A549 (cell line): ENCODE measurements at regions not wholly inside any gene's neighbourhood (a gene's known extent, or its start where the extent isn't known, plus 50 kb on each side); places are given as distances from the start of the nearest gene placed in this dataset.

Experiments used
- ATAC-seq, 2 experiments: fragments of 200-7000 bp in 1 of 2; fragments of >200 bp in 1 of 2; cut with Nextera tagmentation in 1 of 2; cut with Tn5 transposase in 1 of 2; 3 replicates each; pipeline versions ENCODE4 v1.8.0 to v1.9.1; 2018 to 2020; ENCODE audit warnings: mild to moderate bottlenecking in 1 of 2, moderate library complexity in 1 of 2
- CTCF ChIA-PET: fragments of 300-600 bp; sonication (Branson Sonifier 250); formaldehyde crosslinking; extraction: SDS; loops from one replicate; lab custom pipeline; 2021; ENCODE audit warnings: antibody characterized with exemption, inconsistent platforms; lab: Yijun Ruan, JAX
- POLR2A ChIA-PET: fragments of 350-600 bp; formaldehyde crosslinking; extraction: SDS; loops from one replicate; lab custom pipeline; 2021; ENCODE audit warnings: antibody characterized with exemption, inconsistent platforms; lab: Yijun Ruan, JAX
- DNase-seq, 2 experiments: peaks; one replicate each; pipeline versions ENCODE4 v3.0.0 to v3.0.0-alpha.2; 2011 to 2016; ENCODE audit warnings: low read depth in 1 of 2, low spot score in 1 of 2
- FAIRE-seq: peaks from 2 replicates; lab custom pipeline; 2011; peaks lifted over from hg19 to GRCh38; lab: Jason Lieb, UNC
- H3K27ac ChIP-seq, 2 experiments: fragments of >200 bp; sonication (Bioruptor Twin); formaldehyde crosslinking; 3 replicates each; pipeline ENCODE4 v1.5.1; 2016 to 2017
- H3K4me1 ChIP-seq: fragments of >200 bp; sonication (Bioruptor Twin); formaldehyde crosslinking; 3 replicates; pipeline ENCODE4 v1.6.1; 2016
- H3K4me2 ChIP-seq: fragments of >200 bp; sonication (Bioruptor Twin); formaldehyde crosslinking; 3 replicates; pipeline ENCODE4 v1.6.1; 2016
- H3K4me3 ChIP-seq: fragments of >200 bp; sonication (Bioruptor Twin); formaldehyde crosslinking; 3 replicates; pipeline ENCODE4 v1.5.1; 2016
- H3K9me3 ChIP-seq: fragments of >200 bp; sonication (Bioruptor Twin); formaldehyde crosslinking; 3 replicates; pipeline ENCODE4 v1.6.1; 2016
- BHLHE40 ChIP-seq: IDR thresholded peaks from 2 replicates; pipeline ENCODE4 v1.6.1; 2012; ENCODE audit warnings: low read depth, low read length, inconsistent platforms
- CBX2 ChIP-seq: fragments of 200-600 bp; sonication (generic); IDR thresholded peaks from 2 replicates; pipeline ENCODE4 v1.6.1; 2016; ENCODE audit warnings: low read depth, mild to moderate bottlenecking, borderline replicate concordance
- CBX8 ChIP-seq: fragments of 200-600 bp; sonication (generic); IDR thresholded peaks from 2 replicates; pipeline ENCODE4 v1.6.1; 2016
- CHD2 ChIP-seq: fragments of 150-350 bp; IDR thresholded peaks from 2 replicates; pipeline ENCODE4 v1.6.1; 2014; ENCODE audit warnings: low read length; ENCODE audit not compliant: partially characterized antibody
- CHD4 ChIP-seq: fragments of 200-600 bp; sonication (generic); IDR thresholded peaks from 2 replicates; pipeline ENCODE4 v1.6.1; 2016; ENCODE audit warnings: antibody characterized with exemption, mild to moderate bottlenecking, borderline replicate concordance
- EHF ChIP-seq: fragments of 250-450 bp; sonication (Bioruptor Pico); IDR thresholded peaks from 2 replicates; pipeline ENCODE4 v1.5.0; 2020; ENCODE audit warnings: mild to moderate bottlenecking
- EP300 ChIP-seq, 2 experiments: fragments of >200 bp; sonication (Bioruptor Twin); formaldehyde crosslinking; IDR thresholded peaks; 2 replicates in 1 of 2; 3 replicates in 1 of 2; pipeline ENCODE4 v1.6.1; 2016 to 2017
- FOSB ChIP-seq: fragments of 250-450 bp; sonication (Bioruptor Pico); IDR thresholded peaks from 2 replicates; pipeline ENCODE4 v1.5.0; 2020; ENCODE audit warnings: mild to moderate bottlenecking, moderate library complexity
- GATA3 ChIP-seq: IDR thresholded peaks from 2 replicates; pipeline ENCODE4 v1.6.1; 2012; ENCODE audit warnings: borderline replicate concordance
- JUN ChIP-seq, 2 experiments: fragments of >200 bp; sonication (Bioruptor Twin); formaldehyde crosslinking; IDR thresholded peaks; 2 replicates in 1 of 2; 3 replicates in 1 of 2; pipeline ENCODE4 v1.6.1; 2016 to 2017
- JUNB ChIP-seq: fragments of >200 bp; sonication (Bioruptor Twin); formaldehyde crosslinking; IDR thresholded peaks from 2 replicates; pipeline ENCODE4 v1.6.1; 2016
- KDM1A ChIP-seq: fragments of 200-600 bp; sonication (generic); IDR thresholded peaks from 2 replicates; pipeline ENCODE4 v1.6.1; 2016; ENCODE audit warnings: low read depth, mild to moderate bottlenecking
- MAFK ChIP-seq: fragments of 450-650 bp; IDR thresholded peaks from 2 replicates; pipeline ENCODE4 v1.6.1; 2014; ENCODE audit not compliant: partially characterized antibody
- MYC ChIP-seq: IDR thresholded peaks from 2 replicates; pipeline ENCODE4 v1.6.1; 2012; ENCODE audit warnings: mild to moderate bottlenecking, inconsistent platforms, low read length, improper control_type of control experiment, borderline replicate concordance
- PHF8 ChIP-seq: fragments of 200-600 bp; sonication (generic); IDR thresholded peaks from 2 replicates; pipeline ENCODE4 v1.6.1; 2016; ENCODE audit warnings: low read depth, mild to moderate bottlenecking, antibody characterized with exemption, moderate library complexity, borderline replicate concordance
- POLR2AphosphoS2 ChIP-seq: conservative IDR thresholded peaks from 2 replicates; pipeline ENCODE4 v1.6.1; 2012; ENCODE audit warnings: low read length, improper control_type of control experiment, inconsistent platforms
- RAD21 ChIP-seq, 2 experiments: fragments of >200 bp in 1 of 2; sonication (Bioruptor Twin) in 1 of 2; formaldehyde crosslinking in 1 of 2; IDR thresholded peaks in 1 of 2; conservative IDR thresholded peaks in 1 of 2; 2 replicates in 1 of 2; 3 replicates in 1 of 2; pipeline ENCODE4 v1.6.1; 2012 to 2018; ENCODE audit warnings: inconsistent platforms in 1 of 2
- RARB ChIP-seq: fragments of 250-450 bp; sonication (Bioruptor Pico); IDR thresholded peaks from 2 replicates; pipeline ENCODE4 v1.8.0; 2021; ENCODE audit warnings: mild to moderate bottlenecking, moderate library complexity
- RCOR1 ChIP-seq: fragments of 150-350 bp; IDR thresholded peaks from 2 replicates; pipeline ENCODE4 v1.6.1; 2014; ENCODE audit warnings: antibody characterized with exemption, low read length, low read depth
- RFX5 ChIP-seq: fragments of 450-650 bp; IDR thresholded peaks from 2 replicates; pipeline ENCODE4 v1.7.1; 2014; ENCODE audit warnings: antibody characterized with exemption, mild to moderate bottlenecking, moderate library complexity
- SMC3 ChIP-seq: fragments of >200 bp; sonication (Bioruptor Twin); formaldehyde crosslinking; IDR thresholded peaks from 3 replicates; pipeline ENCODE4 v1.6.1; 2018; ENCODE audit warnings: inconsistent platforms
- TFCP2L1 ChIP-seq: fragments of 250-450 bp; sonication (Bioruptor Pico); IDR thresholded peaks from 2 replicates; pipeline ENCODE4 v1.5.0; 2021; ENCODE audit warnings: mild to moderate bottlenecking
- TP53 ChIP-seq: fragments of 250-450 bp; sonication (Bioruptor Pico); IDR thresholded peaks from 2 replicates; pipeline ENCODE4 v1.5.0; 2021; ENCODE audit warnings: mild to moderate bottlenecking, moderate library complexity
- ZC3H11A ChIP-seq: fragments of 450-650 bp; IDR thresholded peaks from 2 replicates; pipeline ENCODE4 v1.6.1; 2014; ENCODE audit warnings: antibody characterized with exemption, mild to moderate bottlenecking
- ZFP36 ChIP-seq: fragments of 450-650 bp; IDR thresholded peaks from 2 replicates; pipeline ENCODE4 v1.6.1; 2014; ENCODE audit warnings: borderline replicate concordance; ENCODE audit not compliant: partially characterized antibody
- ZSCAN20 ChIP-seq: fragments of 250-450 bp; sonication (Bioruptor Pico); IDR thresholded peaks from 2 replicates; pipeline ENCODE4 v1.8.0; 2022; ENCODE audit warnings: mild to moderate bottlenecking, moderate library complexity
- WGBS: methylation state at CpG from one replicate; pipeline ENCODE4 v1.1.6; 2017; ENCODE audit errors: missing lambda C conversion rate; 5-methylcytosine and 5-hydroxymethylcytosine counted together
- TF ChIP-seq, protein P1 (sequence below): IDR thresholded peaks from 2 replicates; pipeline ENCODE4 v1.6.1; 2012; ENCODE audit warnings: low read depth, borderline replicate concordance
- TF ChIP-seq, protein P2 (sequence below): IDR thresholded peaks from 2 replicates; pipeline ENCODE4 v1.6.1; 2012
- TF ChIP-seq, protein P3 (sequence below): fragments of >200 bp; sonication (Bioruptor Twin); formaldehyde crosslinking; IDR thresholded peaks from 3 replicates; pipeline ENCODE4 v1.5.1; 2016
- TF ChIP-seq, protein P4 (sequence below): fragments of >200 bp; sonication (Bioruptor Twin); formaldehyde crosslinking; IDR thresholded peaks from 3 replicates; pipeline ENCODE4 v1.6.1; 2016

DNA sequence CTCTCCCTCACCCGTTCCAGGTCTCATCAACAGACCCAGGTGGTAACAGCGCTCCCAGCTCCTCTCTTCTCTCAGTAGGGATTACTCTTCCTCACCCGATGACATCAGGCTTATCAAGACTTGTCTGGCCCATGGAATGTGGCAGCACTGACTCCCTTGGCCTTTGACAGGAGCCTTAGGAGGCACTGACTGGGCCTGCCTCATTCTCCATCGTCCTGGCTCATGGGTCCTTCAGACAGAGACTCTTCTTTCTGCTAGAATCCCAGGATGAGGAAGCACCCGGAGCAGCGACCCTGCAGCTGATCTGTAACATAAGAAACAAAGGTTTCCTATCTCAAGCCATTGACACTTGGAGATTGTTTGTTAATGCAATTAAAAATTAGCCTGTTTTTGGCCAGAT lies 1063.6 kb downstream of the TBC1D22A start:
- Histone ChIP-seq H3K4me3 (no peak overlapping the region), H3K4me2 (no peak overlapping the region), H3K9me3 (no peaks in the 10 kb centered on the region), H3K27ac (no peak overlapping the region)
- no peak for ATAC-seq
- CTCF ChIA-PET: no interaction called here
- no peak for DNase-seq
- TF ChIP-seq, protein P1, sequence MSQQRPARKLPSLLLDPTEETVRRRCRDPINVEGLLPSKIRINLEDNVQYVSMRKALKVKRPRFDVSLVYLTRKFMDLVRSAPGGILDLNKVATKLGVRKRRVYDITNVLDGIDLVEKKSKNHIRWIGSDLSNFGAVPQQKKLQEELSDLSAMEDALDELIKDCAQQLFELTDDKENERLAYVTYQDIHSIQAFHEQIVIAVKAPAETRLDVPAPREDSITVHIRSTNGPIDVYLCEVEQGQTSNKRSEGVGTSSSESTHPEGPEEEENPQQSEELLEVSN: no peak
- TF ChIP-seq, all 56 proteins: peak for 0
- POLR2A ChIA-PET: no interaction called here
- 44% methylated on average over 6 of the region's 6 CpGs for WGBS
- H3K4me1 ChIP-seq: no peaks in the 10 kb centered on the region
- no peak for FAIRE-seq

DNA sequence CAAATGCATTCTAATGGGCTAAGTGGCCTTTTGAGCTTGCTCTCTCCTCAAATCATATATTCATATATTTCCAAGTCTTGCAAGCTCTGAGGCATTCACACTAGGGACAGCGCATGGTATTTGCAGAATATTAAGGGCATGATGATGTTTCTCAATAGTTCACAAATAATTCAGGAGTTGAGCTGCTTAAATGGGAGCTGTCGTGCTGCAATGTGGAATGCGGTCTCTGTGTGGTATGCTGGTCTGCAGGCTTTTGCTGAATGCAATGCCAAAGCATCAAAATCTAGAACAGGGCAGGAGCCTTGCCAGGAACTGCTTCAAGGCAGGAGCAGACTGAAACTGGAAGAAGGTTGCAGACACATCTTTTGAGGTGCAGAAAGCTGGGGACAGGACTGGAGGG lies 1060.0 kb downstream of the TBC1D22A start:
- ChIA-PET CTCF (interaction anchor here (1.6 kb wide), 1 partner anchor 21 kb away, joined by 3 read pairs; no protein-coding TSS in a partner anchor), POLR2A (no interaction called here)
- DNase-seq (no peak), ATAC-seq (no peak), FAIRE-seq (no peak)
- H3K4me1 ChIP-seq: no peaks in the 10 kb centered on the region
- TF ChIP-seq JUN (IDR thresholded peaks at IDR 0.05): no peak
- TF ChIP-seq KDM1A: no peak
- no peak for TF ChIP-seq CHD2
- TF ChIP-seq, protein P2, sequence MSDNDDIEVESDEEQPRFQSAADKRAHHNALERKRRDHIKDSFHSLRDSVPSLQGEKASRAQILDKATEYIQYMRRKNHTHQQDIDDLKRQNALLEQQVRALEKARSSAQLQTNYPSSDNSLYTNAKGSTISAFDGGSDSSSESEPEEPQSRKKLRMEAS: no peak
- no peak for TF ChIP-seq TFCP2L1 (CRISPR knock-in tag)
- TF ChIP-seq EP300 (IDR thresholded peaks at IDR 0.05): no peak
- no peak for TF ChIP-seq ZC3H11A
- TF ChIP-seq CHD4: no peak
- TF ChIP-seq GATA3: no peak
- no peak for TF ChIP-seq MAFK
- TF ChIP-seq EHF (CRISPR knock-in tag): no peak
- TF ChIP-seq RCOR1: no peak
- no peak overlapping the region for H3K27ac ChIP-seq
- WGBS: 87% methylated on average over 3 of the region's 3 CpGs
- H3K4me2 ChIP-seq: no peak overlapping the region
- H3K9me3 ChIP-seq: no peaks in the 10 kb centered on the region; the same call in 2 of the 3 replicates
- no peak overlapping the region for H3K4me3 ChIP-seq

DNA sequence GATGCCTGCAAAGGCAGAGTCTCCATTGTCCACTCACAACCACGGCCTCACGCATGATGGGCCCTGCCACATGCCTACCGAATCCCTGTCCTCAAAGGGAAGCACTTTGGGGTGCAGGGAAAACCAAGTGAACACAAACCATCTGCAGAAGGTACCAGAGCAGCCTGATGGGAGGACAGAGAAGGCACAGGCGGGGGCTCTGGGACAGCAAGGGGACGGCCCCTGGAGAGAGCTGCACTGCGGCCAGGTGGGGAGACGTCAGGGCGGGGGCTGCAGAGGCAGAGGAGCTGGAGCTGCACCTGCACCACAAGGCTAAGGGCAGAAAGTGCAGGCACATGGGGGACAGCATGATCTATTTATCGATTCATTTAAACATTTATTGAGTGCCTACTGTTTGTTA lies 1056.0 kb downstream of the TBC1D22A start:
- Histone ChIP-seq H3K4me1 (no peaks in the 10 kb centered on the region), H3K27ac (no peak overlapping the region), H3K9me3 (no peaks in the 10 kb centered on the region; the same call in 2 of the 3 replicates), H3K4me3 (no peak overlapping the region), H3K4me2 (no peak overlapping the region)
- DNase-seq: no peak
- no peak for FAIRE-seq
- no peak for TF ChIP-seq EP300 (IDR thresholded peaks at IDR 0.05)
- TF ChIP-seq TP53: no peak
- TF ChIP-seq, protein P3, sequence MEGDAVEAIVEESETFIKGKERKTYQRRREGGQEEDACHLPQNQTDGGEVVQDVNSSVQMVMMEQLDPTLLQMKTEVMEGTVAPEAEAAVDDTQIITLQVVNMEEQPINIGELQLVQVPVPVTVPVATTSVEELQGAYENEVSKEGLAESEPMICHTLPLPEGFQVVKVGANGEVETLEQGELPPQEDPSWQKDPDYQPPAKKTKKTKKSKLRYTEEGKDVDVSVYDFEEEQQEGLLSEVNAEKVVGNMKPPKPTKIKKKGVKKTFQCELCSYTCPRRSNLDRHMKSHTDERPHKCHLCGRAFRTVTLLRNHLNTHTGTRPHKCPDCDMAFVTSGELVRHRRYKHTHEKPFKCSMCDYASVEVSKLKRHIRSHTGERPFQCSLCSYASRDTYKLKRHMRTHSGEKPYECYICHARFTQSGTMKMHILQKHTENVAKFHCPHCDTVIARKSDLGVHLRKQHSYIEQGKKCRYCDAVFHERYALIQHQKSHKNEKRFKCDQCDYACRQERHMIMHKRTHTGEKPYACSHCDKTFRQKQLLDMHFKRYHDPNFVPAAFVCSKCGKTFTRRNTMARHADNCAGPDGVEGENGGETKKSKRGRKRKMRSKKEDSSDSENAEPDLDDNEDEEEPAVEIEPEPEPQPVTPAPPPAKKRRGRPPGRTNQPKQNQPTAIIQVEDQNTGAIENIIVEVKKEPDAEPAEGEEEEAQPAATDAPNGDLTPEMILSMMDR: no peak
- no peak for TF ChIP-seq FOSB (CRISPR knock-in tag)
- no peak for TF ChIP-seq BHLHE40
- TF ChIP-seq RARB (CRISPR knock-in tag): no peak
- no peak for TF ChIP-seq GATA3
- TF ChIP-seq CBX2: no peak
- TF ChIP-seq POLR2AphosphoS2: no peak
- no peak for TF ChIP-seq MYC
- no peak for TF ChIP-seq PHF8
- TF ChIP-seq JUNB: no peak
- no peak for TF ChIP-seq SMC3
- no peak for TF ChIP-seq ZFP36
- TF ChIP-seq ZSCAN20 (CRISPR knock-in tag): no peak
- no peak for TF ChIP-seq RFX5
- no peak for TF ChIP-seq RAD21 (conservative IDR thresholded peaks at IDR 0.05 in 1 of 2, IDR thresholded peaks at IDR 0.05 in 1 of 2)
- no peak for TF ChIP-seq CBX8
- TF ChIP-seq, protein P1: no peak
- TF ChIP-seq, protein P4, sequence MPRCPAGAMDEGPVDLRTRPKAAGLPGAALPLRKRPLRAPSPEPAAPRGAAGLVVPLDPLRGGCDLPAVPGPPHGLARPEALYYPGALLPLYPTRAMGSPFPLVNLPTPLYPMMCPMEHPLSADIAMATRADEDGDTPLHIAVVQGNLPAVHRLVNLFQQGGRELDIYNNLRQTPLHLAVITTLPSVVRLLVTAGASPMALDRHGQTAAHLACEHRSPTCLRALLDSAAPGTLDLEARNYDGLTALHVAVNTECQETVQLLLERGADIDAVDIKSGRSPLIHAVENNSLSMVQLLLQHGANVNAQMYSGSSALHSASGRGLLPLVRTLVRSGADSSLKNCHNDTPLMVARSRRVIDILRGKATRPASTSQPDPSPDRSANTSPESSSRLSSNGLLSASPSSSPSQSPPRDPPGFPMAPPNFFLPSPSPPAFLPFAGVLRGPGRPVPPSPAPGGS: no peak
- ChIA-PET CTCF (no interaction called here), POLR2A (no interaction called here)
- ATAC-seq: no peak
- WGBS: 53% methylated on average over 9 of the region's 9 CpGs
